ENCODE measurements at regions not wholly inside any gene's neighbourhood (a gene's known extent, or its start where the extent isn't known, plus 50 kb on each side); places are given as distances from the start of the nearest gene placed in this dataset.

DNA sequence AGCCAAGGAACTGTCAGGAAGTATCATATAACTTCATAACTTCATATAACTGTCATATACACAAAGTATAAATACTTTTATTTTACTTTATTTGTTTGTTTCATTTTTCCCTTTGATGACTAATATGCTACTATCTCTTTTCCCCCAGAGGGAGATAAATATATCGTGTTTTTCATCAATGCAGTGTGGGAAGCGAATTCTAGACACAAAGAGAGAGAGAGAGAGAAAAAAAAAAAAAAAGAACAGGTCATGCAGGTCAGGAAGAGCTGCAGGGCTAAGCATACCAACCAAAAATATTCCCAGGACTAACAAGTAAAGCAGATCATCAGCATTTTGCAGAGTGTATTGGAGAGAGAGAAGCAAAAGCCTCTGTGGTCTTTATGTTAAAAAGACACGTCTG, 1849.2 kb downstream of the STIM2 start:
- no peak for TF ChIP-seq RAD21 (IDR thresholded peaks at IDR 0.05; ENCODE audit: insufficient read depth, low read depth, low read length)
- TF ChIP-seq EP300 (IDR thresholded peaks at IDR 0.05; ENCODE audit: borderline replicate concordance in 1 of 2, control insufficient read depth in 1 of 2, low read depth in 2 of 2, low read length in 2 of 2) = no peak
- TF ChIP-seq, protein P1, sequence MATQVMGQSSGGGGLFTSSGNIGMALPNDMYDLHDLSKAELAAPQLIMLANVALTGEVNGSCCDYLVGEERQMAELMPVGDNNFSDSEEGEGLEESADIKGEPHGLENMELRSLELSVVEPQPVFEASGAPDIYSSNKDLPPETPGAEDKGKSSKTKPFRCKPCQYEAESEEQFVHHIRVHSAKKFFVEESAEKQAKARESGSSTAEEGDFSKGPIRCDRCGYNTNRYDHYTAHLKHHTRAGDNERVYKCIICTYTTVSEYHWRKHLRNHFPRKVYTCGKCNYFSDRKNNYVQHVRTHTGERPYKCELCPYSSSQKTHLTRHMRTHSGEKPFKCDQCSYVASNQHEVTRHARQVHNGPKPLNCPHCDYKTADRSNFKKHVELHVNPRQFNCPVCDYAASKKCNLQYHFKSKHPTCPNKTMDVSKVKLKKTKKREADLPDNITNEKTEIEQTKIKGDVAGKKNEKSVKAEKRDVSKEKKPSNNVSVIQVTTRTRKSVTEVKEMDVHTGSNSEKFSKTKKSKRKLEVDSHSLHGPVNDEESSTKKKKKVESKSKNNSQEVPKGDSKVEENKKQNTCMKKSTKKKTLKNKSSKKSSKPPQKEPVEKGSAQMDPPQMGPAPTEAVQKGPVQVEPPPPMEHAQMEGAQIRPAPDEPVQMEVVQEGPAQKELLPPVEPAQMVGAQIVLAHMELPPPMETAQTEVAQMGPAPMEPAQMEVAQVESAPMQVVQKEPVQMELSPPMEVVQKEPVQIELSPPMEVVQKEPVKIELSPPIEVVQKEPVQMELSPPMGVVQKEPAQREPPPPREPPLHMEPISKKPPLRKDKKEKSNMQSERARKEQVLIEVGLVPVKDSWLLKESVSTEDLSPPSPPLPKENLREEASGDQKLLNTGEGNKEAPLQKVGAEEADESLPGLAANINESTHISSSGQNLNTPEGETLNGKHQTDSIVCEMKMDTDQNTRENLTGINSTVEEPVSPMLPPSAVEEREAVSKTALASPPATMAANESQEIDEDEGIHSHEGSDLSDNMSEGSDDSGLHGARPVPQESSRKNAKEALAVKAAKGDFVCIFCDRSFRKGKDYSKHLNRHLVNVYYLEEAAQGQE (IDR thresholded peaks at IDR 0.05; ENCODE audit: low read depth, low read length) = no peak
- TF ChIP-seq, protein P2, sequence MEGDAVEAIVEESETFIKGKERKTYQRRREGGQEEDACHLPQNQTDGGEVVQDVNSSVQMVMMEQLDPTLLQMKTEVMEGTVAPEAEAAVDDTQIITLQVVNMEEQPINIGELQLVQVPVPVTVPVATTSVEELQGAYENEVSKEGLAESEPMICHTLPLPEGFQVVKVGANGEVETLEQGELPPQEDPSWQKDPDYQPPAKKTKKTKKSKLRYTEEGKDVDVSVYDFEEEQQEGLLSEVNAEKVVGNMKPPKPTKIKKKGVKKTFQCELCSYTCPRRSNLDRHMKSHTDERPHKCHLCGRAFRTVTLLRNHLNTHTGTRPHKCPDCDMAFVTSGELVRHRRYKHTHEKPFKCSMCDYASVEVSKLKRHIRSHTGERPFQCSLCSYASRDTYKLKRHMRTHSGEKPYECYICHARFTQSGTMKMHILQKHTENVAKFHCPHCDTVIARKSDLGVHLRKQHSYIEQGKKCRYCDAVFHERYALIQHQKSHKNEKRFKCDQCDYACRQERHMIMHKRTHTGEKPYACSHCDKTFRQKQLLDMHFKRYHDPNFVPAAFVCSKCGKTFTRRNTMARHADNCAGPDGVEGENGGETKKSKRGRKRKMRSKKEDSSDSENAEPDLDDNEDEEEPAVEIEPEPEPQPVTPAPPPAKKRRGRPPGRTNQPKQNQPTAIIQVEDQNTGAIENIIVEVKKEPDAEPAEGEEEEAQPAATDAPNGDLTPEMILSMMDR (IDR thresholded peaks at IDR 0.05 in 2 of 3, conservative IDR thresholded peaks at IDR 0.05 in 1 of 3; ENCODE audit: control insufficient read depth in 2 of 3, extremely low read depth in 1 of 3, insufficient read depth in 1 of 3, low read depth in 3 of 3, low read length in 3 of 3) = no peak
- TF ChIP-seq BRCA1 (IDR thresholded peaks at IDR 0.05; ENCODE audit: low read depth, low read length) = no peak

All from GM12878 (cell line).